Islet precursor cell (in vitro differentiated cells): ENCODE measurements at regions not wholly inside any gene's neighbourhood (a gene's known extent, or its start where the extent isn't known, plus 50 kb on each side); places are given as distances from the start of the nearest gene placed in this dataset.

ENCODE experiments used
- DNase-seq: peaks from one replicate; pipeline ENCODE4 v3.0.0-alpha.2; 2018

GRCh38 chr15:62377736-62378480 lies 212.8 kb upstream of the C2CD4B start:
- no peak for DNase-seq

GRCh38 chr15:62378772-62379498 lies 213.8 kb upstream of the C2CD4B start:
- no peak for DNase-seq

- DNase-seq: no peak
These were observed 214.9 kb upstream of the C2CD4B start for GRCh38 chr15:62380011-62380410.

GRCh38 chr15:62382046-62382445 lies 217.0 kb upstream of the C2CD4B start:
- DNase-seq: no peak

GRCh38 chr15:62389885-62390790 lies 225.1 kb upstream of the C2CD4B start, which contains the start of gene TLN2:
Gene TLN2 (plus strand): TSS chr15:62390550.
- DNase-seq: peak; percentile 82

- peak; percentile 68 for DNase-seq
These were observed 225.9 kb upstream of the C2CD4B start for GRCh38 chr15:62390791-62391640.

- DNase-seq: peak; percentile 70
These were observed 226.7 kb upstream of the C2CD4B start for GRCh38 chr15:62391641-62392262.

- peak; percentile 75 for DNase-seq
These were observed 227.3 kb upstream of the C2CD4B start for GRCh38 chr15:62392376-62392775.

- DNase-seq: no peak
These were observed 228.1 kb upstream of the C2CD4B start for GRCh38 chr15:62393196-62393595.

- no peak for DNase-seq
These were observed 229.0 kb upstream of the C2CD4B start for GRCh38 chr15:62394079-62394478.

- no peak for DNase-seq
These were observed 235.7 kb upstream of the C2CD4B start for GRCh38 chr15:62400778-62401177.

GRCh38 chr15:62402687-62403086 lies 237.6 kb upstream of the C2CD4B start:
- no peak for DNase-seq

GRCh38 chr15:62403164-62403809 lies 238.2 kb upstream of the C2CD4B start:
- no peak for DNase-seq

GRCh38 chr15:62404194-62404985 lies 239.3 kb upstream of the C2CD4B start:
- DNase-seq: no peak

- no peak for DNase-seq
These were observed 241.3 kb upstream of the C2CD4B start for GRCh38 chr15:62406305-62406891.

GRCh38 chr15:62407216-62407615 lies 242.1 kb upstream of the C2CD4B start:
- DNase-seq: no peak

- DNase-seq: no peak
These were observed 242.9 kb upstream of the C2CD4B start for GRCh38 chr15:62407962-62408361.

- no peak for DNase-seq
These were observed 244.4 kb upstream of the C2CD4B start for GRCh38 chr15:62409466-62409865.

GRCh38 chr15:62412686-62413085 lies 247.6 kb upstream of the C2CD4B start:
- DNase-seq: no peak

GRCh38 chr15:62413153-62413552 lies 248.1 kb upstream of the C2CD4B start:
- DNase-seq: no peak
